ENCODE measurements at regions not wholly inside any gene's neighbourhood (a gene's known extent, or its start where the extent isn't known, plus 50 kb on each side); places are given as distances from the start of the nearest gene placed in this dataset.

GRCh38 chr1:23615423-23615822 is 56.1 kb upstream of the ID3 start:
- TF ChIP-seq CTCF (IDR thresholded peaks at IDR 0.05): no peak
- TF ChIP-seq POLR2AphosphoS5 (IDR thresholded peaks at IDR 0.05): no peak

All from upper lobe of left lung (tissue), 4 donors.